Osteoblast (primary cell): ENCODE measurements at regions not wholly inside any gene's neighbourhood (a gene's known extent, or its start where the extent isn't known, plus 50 kb on each side); places are given as distances from the start of the nearest gene placed in this dataset.

Source experiments
- DNase-seq: peaks from one replicate; pipeline ENCODE4 v3.0.0; 2011; ENCODE audit warnings: low spot score, mixed read lengths; ENCODE audit not compliant: insufficient read length; ENCODE audit errors: missing footprints
- H2AFZ ChIP-seq: 2 replicates; pipeline ENCODE4 v1.6.0; 2011; ENCODE audit warnings: mild to moderate bottlenecking, low read length
- H3K27ac ChIP-seq: 2 replicates; pipeline ENCODE4 v1.5.1; 2011; ENCODE audit warnings: mild to moderate bottlenecking, low read depth, low read length, moderate library complexity
- H3K27me3 ChIP-seq: 2 replicates; pipeline ENCODE4 v1.6.0; 2012; ENCODE audit warnings: mild to moderate bottlenecking, control low read depth, inconsistent platforms, low read length, moderate library complexity; ENCODE audit not compliant: insufficient read depth
- H3K36me3 ChIP-seq: 2 replicates; pipeline ENCODE4 v1.5.1; 2011; ENCODE audit warnings: mild to moderate bottlenecking, low read length, control low read depth, moderate library complexity; ENCODE audit not compliant: insufficient read depth
- H3K4me1 ChIP-seq: 2 replicates; pipeline ENCODE4 v1.5.1; 2011; ENCODE audit warnings: mild to moderate bottlenecking, low read length, control low read depth, moderate library complexity; ENCODE audit not compliant: insufficient read depth
- H3K4me2 ChIP-seq: 2 replicates; pipeline ENCODE4 v1.6.0; 2011; ENCODE audit warnings: mild to moderate bottlenecking, low read length; ENCODE audit not compliant: insufficient read depth
- H3K4me3 ChIP-seq: fragments of 200-600 bp; sonication (generic); 3 replicates; pipeline ENCODE4 v1.5.1; 2012; ENCODE audit warnings: mild to moderate bottlenecking, low read length, inconsistent platforms; ENCODE audit not compliant: insufficient read depth
- H3K79me2 ChIP-seq: 2 replicates; pipeline ENCODE4 v1.6.0; 2012; ENCODE audit warnings: mild to moderate bottlenecking, low read length, control low read depth, inconsistent platforms; ENCODE audit not compliant: insufficient read depth
- H3K9me3 ChIP-seq: 2 replicates; pipeline ENCODE4 v1.5.1; 2011; ENCODE audit warnings: low read depth, low read length, control low read depth
- H4K20me1 ChIP-seq: 2 replicates; pipeline ENCODE4 v1.6.0; 2012; ENCODE audit warnings: mild to moderate bottlenecking, low read length, control low read depth; ENCODE audit not compliant: insufficient read depth
- TF ChIP-seq, protein P1 (sequence below): IDR thresholded peaks from 2 replicates; pipeline ENCODE4 v1.5.1; 2011; ENCODE audit warnings: mild to moderate bottlenecking, low read depth, low read length, moderate library complexity; ENCODE audit errors: extremely low read depth

DNA sequence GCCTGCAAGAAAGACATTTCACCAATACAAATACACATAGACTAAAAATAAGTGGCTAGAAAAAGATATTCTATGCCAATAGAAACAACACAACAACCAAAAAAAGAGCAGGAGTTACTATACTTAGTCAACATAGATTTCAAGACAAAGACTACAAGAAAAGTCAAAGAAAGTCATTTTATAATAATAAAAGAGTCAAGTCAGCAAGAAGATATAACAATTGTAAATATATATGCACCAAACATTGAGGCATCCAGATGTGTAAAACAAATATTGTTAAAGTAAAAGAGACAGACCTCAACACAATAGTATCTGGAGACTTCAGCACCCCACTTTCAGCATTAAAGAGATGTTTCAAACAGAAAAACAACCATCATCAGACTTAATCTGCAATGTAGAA lies 104.6 kb downstream of the AMY1C start:
- Histone ChIP-seq H3K4me1 (no peaks in the 10 kb centered on the region), H3K9me3 (no peaks in the 10 kb centered on the region), H2AFZ (no peak overlapping the region), H3K36me3 (no peaks in the 10 kb centered on the region), H4K20me1 (no peaks in the 10 kb centered on the region), H3K4me2 (no peak overlapping the region), H3K79me2 (no peaks in the 10 kb centered on the region), H3K27me3 (no peaks in the 10 kb centered on the region), H3K27ac (no peak overlapping the region), H3K4me3 (no peak overlapping the region)
- TF ChIP-seq, protein P1, sequence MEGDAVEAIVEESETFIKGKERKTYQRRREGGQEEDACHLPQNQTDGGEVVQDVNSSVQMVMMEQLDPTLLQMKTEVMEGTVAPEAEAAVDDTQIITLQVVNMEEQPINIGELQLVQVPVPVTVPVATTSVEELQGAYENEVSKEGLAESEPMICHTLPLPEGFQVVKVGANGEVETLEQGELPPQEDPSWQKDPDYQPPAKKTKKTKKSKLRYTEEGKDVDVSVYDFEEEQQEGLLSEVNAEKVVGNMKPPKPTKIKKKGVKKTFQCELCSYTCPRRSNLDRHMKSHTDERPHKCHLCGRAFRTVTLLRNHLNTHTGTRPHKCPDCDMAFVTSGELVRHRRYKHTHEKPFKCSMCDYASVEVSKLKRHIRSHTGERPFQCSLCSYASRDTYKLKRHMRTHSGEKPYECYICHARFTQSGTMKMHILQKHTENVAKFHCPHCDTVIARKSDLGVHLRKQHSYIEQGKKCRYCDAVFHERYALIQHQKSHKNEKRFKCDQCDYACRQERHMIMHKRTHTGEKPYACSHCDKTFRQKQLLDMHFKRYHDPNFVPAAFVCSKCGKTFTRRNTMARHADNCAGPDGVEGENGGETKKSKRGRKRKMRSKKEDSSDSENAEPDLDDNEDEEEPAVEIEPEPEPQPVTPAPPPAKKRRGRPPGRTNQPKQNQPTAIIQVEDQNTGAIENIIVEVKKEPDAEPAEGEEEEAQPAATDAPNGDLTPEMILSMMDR = no peak
- no peak for DNase-seq

DNA sequence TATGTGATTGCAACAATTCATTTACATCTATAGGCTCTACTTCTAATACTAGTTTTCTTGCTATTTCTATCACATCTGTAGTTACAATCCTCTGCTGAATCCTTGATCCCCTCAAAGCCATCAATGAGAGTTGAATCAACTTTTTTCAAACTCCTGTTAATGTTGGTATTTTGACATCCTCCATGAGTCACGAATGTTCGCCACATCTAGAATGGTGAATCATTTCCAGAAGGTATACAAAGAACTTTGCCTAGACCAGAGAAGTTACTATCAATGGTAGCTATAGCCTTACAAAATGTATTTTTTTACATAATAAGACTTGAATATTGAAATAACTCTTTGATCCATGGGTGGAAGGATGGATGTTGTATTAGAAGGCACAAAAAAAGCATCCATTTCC lies 110.0 kb downstream of the AMY1C start:
- TF ChIP-seq, protein P1 = no peak
- H2AFZ ChIP-seq = no peak overlapping the region
- no peak overlapping the region for H3K4me2 ChIP-seq
- no peaks in the 10 kb centered on the region for H4K20me1 ChIP-seq
- H3K9me3 ChIP-seq = no peaks in the 10 kb centered on the region
- H3K36me3 ChIP-seq = no peaks in the 10 kb centered on the region
- no peaks in the 10 kb centered on the region for H3K4me1 ChIP-seq
- no peaks in the 10 kb centered on the region for H3K27me3 ChIP-seq
- no peaks in the 10 kb centered on the region for H3K79me2 ChIP-seq
- no peak overlapping the region for H3K27ac ChIP-seq
- H3K4me3 ChIP-seq = no peak overlapping the region
- no peak for DNase-seq

DNA sequence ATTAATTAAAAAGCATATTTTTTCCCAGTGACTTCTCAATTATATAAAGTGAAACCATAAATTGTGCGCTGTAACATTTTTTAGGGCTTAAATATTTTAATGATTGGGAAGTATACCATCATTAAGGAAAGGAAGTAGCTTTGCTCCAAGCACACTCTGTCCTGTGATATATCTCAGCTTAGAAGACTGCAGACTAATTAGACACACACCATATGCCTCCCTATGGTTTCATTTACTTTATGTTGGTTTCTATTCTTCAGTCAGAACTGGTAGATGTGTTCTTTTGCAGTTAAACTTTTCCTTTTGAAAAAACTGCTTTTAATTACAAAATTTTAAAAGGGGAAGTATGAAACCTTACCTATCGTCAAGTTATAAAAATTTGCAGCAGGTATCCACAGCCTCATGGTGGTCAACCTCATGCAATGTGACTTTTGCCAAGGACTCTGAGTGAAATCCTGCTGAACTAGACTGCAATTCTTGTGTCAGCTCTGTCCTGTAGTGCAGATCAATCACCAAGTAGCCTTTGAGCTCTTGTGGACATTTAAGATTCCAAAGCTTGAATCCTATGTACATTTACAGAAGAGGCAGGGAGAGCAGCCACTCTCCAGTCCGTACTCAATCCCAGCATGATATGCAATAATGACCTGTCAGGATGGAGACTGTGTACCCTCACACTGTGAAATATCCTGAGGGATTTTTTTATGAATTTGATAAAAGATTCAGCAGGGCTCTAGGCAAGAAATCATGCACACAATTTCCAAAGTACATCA lies 149.1 kb downstream of the AMY1C start:
- Histone ChIP-seq H3K4me2 (no peak overlapping the region), H3K79me2 (no peaks in the 10 kb centered on the region), H3K36me3 (no peaks in the 10 kb centered on the region), H2AFZ (no peak overlapping the region), H3K4me3 (no peak overlapping the region), H4K20me1 (no peaks in the 10 kb centered on the region), H3K27ac (no peak overlapping the region), H3K4me1 (no peaks in the 10 kb centered on the region), H3K9me3 (no peaks in the 10 kb centered on the region), H3K27me3 (no peaks in the 10 kb centered on the region)
- TF ChIP-seq, protein P1 = no peak
- DNase-seq = no peak

DNA sequence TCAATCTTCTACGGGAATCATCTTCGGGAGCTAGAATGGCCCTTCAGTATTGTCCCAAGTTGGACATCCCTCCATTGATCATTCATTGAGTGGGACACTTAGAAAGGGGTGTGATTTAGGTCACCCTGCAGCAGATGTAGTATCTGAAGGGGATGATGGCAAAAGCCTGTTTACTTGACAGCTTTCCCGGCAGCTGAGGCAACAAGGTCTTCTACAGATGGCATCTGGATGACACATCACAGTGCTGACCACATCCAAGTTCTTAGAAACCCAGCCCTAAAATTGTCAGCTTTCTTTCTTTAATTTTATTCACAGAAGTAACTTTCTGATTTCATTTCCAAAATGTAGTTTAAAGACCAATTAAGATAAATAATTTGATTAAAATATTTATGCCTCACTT lies 150.3 kb downstream of the AMY1C start:
- Histone ChIP-seq H3K4me2 (no peak overlapping the region), H4K20me1 (no peaks in the 10 kb centered on the region), H2AFZ (no peak overlapping the region), H3K4me1 (no peaks in the 10 kb centered on the region), H3K27me3 (no peaks in the 10 kb centered on the region), H3K9me3 (no peaks in the 10 kb centered on the region), H3K27ac (no peak overlapping the region), H3K79me2 (no peaks in the 10 kb centered on the region), H3K4me3 (no peak overlapping the region), H3K36me3 (no peaks in the 10 kb centered on the region)
- TF ChIP-seq, protein P1 = no peak
- DNase-seq = no peak
